GOT3 (cell line): ENCODE measurements at regions not wholly inside any gene's neighbourhood (a gene's known extent, or its start where the extent isn't known, plus 50 kb on each side); places are given as distances from the start of the nearest gene placed in this dataset.

Experiments
- DNase-seq: peaks from one replicate; lab custom pipeline; 2025; ENCODE audit warnings: mixed read lengths; lab: John Stamatoyannopoulos, UW

DNA sequence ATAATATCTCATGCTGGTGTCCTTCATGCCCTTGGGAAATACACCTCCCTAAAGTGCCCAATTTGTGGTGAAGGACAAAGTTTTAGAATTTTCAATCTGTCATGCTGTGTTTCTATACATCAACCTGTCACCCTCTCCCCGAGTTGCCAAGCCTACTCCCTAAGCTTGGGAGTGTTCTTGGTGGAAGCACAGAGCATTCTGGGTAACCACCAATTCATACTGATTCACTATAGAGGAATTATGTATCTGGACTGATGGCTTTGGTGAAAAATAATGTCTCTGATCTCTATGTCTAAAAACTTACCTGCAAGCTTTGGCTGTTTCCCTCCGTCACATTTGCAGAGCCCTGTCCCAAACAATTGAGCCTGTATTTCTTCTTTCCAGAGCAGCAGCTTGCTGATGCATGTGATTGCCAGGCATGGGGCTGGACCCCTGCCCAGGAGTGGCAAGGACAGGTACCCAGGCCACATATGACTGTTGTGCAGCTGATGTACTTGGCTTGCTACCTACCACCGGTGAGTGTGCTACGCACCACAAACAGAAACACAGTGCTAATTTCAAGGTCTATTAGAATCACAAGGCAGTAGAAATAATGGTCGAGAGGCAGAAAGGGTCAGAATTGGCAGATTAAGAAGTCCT lies 202.8 kb upstream of the CITED2 start:
- no peak for DNase-seq

DNA sequence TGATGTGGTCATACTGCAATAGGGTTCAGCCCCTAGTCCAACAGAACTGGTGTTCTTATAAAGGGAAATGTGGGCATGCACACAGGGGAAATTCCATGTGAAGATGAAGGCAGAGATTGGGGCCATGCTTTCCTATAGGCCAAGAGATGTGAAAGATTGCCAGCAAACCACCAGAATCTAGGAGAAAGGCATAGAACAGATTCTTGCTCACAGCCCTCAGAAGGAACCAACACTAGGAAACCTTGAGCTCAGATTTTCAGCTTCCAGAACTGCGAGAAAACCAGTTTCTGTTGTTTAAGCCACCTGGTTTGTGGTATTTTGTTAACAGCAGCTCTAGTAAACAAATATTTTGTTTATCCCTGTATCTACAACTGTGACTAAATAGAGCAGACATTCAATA lies 197.6 kb upstream of the CITED2 start:
- no peak for DNase-seq

GRCh38 chr6:139570166-139570565 lies 195.7 kb upstream of the CITED2 start:
- no peak for DNase-seq

DNA sequence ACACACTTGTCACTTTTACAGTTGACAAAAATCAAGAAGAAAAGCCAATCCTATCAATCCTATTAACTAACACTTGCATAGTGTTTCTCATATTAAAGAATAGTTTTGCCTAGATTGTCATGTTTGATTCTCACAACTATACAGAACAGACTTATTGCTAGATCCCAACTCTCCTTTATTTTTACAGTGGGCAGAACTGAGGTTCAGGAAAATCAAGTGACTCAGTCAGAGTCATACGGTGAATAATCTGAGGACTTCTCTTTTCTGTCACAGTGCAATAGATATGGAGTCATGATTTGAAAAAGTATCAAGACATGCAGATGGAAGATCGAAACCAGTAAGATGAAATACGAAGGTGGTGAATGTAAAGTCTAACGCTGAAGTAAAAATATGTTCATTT lies 195.1 kb upstream of the CITED2 start:
- DNase-seq: no peak

DNA sequence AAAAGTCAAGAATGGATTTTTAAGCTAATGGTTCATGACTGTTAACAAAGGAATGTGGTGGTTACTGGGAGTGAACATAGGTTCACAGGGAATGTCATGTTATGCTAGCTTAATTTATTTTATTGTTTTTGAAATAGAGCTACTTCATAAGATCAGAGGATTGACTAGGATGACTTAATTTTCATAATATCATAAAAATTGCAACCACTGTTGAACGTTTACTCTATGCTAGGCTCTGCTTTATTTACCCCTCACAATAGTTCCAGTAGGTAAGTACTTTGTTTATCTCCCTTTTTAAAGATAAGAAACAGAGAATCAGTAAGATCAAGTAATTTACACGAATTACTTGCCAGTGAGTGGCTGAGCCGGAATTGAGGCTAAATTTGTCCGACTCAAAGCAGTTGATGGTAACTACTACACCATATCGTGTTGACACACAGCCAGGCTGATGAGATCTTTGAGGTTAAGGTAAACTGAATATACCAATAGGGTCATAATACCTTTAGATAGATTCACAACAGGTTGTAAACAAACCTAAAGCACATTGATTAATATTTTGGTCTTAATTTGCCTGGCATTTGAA lies 194.6 kb upstream of the CITED2 start:
- no peak for DNase-seq

- DNase-seq: no peak
Observed at GRCh38 chr6:139568151-139568955, 193.9 kb upstream of the CITED2 start.

GRCh38 chr6:139567095-139567494 lies 192.6 kb upstream of the CITED2 start:
- DNase-seq: no peak

DNA sequence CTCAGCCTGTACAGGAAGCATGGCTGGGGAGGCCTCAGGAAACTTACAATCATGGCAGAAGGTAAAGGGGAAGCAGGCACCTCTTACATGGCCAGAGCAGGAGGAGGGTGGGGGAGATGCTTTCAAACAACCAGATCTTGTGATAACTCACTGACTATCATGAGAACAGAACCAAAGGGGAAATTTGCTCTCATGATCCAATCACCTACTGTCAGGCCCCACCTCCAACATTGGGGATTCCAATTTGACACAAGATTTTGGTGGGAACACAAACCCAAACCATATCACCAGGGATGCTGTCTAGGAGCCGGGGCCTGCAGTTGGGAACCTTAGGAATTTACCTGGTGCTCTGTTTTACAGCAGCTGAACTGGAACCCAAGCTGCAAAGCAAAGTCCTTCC lies 191.1 kb upstream of the CITED2 start:
- no peak for DNase-seq

DNA sequence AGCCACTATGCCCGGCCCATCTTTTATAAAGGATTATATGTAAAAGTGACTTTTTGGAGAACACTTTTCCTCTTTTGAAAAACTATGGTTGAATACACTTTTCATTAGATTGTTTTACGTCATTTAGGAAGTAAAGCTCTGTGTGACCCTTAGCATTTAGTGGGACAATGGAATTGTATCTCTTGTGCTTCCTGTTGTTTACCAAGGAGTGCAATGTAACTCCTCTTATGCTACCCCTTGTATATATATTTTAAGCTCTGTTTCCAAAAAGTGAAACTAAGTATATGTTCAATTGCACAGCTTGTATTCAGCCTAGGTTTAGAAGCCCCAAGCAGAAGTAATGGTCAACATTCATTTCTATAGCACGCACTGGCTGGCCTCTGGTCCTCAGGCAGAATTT lies 183.1 kb upstream of the CITED2 start:
- DNase-seq: no peak

DNA sequence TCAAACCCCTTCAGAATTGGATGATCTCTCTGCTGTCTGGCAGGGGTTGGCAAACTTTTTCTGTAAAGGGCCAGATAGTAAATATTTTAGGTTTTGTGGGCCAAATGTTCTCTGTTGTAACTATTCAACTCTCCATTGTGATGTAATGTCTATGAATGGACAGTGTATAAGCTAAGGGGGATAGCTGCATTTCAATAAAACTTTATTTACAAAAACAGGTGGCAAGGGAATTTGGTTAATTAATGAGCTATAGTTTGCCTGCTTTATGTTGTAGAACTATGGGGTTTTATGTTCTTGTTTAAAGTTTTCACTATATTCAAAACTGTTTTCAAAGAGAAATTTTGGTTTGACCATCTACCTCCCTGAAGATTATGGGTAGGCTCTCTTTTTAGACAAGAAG lies 182.1 kb upstream of the CITED2 start:
- DNase-seq: no peak

DNA sequence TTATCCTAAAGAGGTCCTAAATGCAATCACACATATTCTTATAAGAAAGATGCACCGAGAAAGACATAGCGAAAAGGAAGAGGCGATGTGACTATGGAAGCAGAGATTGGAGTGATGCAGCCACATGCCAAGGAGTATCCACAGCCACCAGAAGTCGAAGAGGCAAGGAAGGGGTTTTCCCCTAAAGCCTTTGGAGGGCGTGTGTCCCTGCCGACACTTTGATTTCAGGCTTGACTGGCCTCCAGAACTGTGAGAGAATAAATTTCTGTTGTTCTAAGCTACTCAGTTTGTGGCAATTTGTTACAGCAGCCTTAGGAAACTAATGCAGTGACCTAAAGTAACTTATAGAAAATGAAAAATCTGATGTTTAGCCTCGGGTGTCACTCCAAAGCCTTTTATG lies 179.5 kb upstream of the CITED2 start:
- no peak for DNase-seq

GRCh38 chr6:139551376-139551775 lies 176.9 kb upstream of the CITED2 start:
- no peak for DNase-seq

- no peak for DNase-seq
Observed at GRCh38 chr6:139550361-139550760, 175.9 kb upstream of the CITED2 start.

DNA sequence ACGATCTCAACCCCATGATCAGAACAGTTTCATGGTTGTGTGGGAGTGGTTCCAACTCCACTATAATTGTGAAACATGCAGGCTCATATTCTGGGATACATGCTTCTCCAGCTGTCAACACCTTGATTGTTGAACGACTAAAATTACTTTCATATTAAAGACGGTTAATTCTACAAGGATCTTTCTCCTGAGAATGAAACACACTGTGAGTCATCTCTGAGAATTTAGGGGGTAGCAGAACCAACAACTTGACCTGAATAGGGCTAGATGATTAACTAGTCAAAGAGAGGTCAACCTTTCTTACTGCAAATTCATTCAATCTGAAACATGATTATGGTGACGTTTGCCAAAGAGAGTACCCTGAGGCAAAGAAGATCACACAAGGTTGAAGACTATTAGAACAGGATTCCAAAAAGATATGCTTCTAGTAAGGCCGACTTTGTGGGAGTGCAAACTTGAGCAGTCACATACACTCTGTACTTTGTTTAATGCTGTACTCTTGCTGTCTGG lies 175.2 kb upstream of the CITED2 start:
- DNase-seq: no peak

- DNase-seq: no peak
Observed at GRCh38 chr6:139547804-139548203, 173.4 kb upstream of the CITED2 start.

- no peak for DNase-seq
Observed at GRCh38 chr6:139547122-139547776, 172.8 kb upstream of the CITED2 start.

- DNase-seq: no peak
Observed at GRCh38 chr6:139546106-139546472, 171.6 kb upstream of the CITED2 start.

- DNase-seq: no peak
Observed at GRCh38 chr6:139545206-139546105, 171.0 kb upstream of the CITED2 start.

GRCh38 chr6:139544701-139545057 lies 170.2 kb upstream of the CITED2 start:
- DNase-seq: no peak

- DNase-seq: no peak
Observed at GRCh38 chr6:139542351-139542750, 167.9 kb upstream of the CITED2 start.

DNA sequence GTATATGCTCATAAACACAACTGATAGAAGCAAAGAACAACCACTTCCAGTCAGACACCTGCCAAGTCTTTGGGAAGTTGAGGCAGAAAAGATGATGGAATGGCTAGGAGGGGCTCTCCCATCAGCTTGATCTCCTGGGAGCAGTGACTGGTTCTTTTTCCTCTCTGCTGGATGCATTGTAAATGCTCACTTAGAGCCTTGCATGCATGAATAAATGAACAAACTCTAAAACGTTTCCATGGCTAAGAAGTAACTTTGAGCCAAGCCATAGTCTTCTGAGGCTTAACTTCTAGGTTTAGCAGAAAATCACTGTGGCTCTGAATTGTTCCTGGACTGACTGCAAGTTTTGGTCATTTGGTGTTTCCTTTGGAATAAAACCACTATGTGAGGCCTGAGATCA lies 166.4 kb upstream of the CITED2 start:
- no peak for DNase-seq

- DNase-seq: no peak
Observed at GRCh38 chr6:139540276-139540675, 165.8 kb upstream of the CITED2 start.
